GM23248 (cell line): ENCODE measurements at regions not wholly inside any gene's neighbourhood (a gene's known extent, or its start where the extent isn't known, plus 50 kb on each side); places are given as distances from the start of the nearest gene placed in this dataset.

Experiments
- EZH2 ChIP-seq: fragments of 200-600 bp; sonication (generic); IDR thresholded peaks from 2 replicates; pipeline ENCODE4 v1.6.1; 2018; ENCODE audit warnings: antibody characterized with exemption, mild to moderate bottlenecking; ENCODE audit not compliant: insufficient read depth, poor library complexity, severe bottlenecking
- EZH2phosphoT487 ChIP-seq: fragments of 200-600 bp; sonication (generic); IDR thresholded peaks from 2 replicates; pipeline ENCODE4 v1.6.1; 2018; ENCODE audit warnings: antibody characterized with exemption, moderate library complexity, mild to moderate bottlenecking, low read depth; ENCODE audit not compliant: insufficient read depth

GRCh38 chr5:84706678-84707641 lies 322.3 kb upstream of the EDIL3 start:
- TF ChIP-seq EZH2phosphoT487 (no peak), EZH2 (no peak)
